ENCODE measurements at regions not wholly inside any gene's neighbourhood (a gene's known extent, or its start where the extent isn't known, plus 50 kb on each side); places are given as distances from the start of the nearest gene placed in this dataset.
"Not testable (repeated sequence)": the region's sequence is repeated elsewhere in the genome, so short reads cannot be mapped to it uniquely, and the experiment has no call there.

DNA sequence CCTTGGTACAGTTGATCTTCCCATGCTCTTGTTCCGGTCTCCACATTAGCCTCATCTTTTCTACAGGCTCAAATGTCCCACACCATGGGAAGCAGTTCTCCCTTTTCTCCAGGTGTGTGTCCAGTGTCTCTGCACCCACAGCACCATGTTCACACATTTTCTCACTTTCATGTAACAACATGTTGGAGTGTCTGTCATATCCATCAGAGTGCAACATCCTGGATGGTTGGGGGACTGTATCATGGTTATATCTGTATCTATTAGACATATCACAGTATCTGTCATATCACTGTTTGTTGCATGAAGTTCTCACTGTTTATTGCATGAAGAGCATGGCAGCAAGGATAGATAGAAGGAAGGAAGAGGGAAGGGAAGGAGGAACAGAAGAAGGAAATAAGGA lies 635.6 kb downstream of the EPM2A start:
- Histone ChIP-seq H3K36me3 (ENCODE audit: control insufficient read depth in 2 of 2, insufficient read depth in 2 of 2, low read length in 1 of 2) (no peaks in the 10 kb centered on the region), H3K9me3 (ENCODE audit: control insufficient read depth in 2 of 2, insufficient read depth in 1 of 2, low read length in 1 of 2) (peaks cover 0 to 3% of the 10 kb centered on the region in 2 donors), H3K4me3 (ENCODE audit: low read length in 2 of 2) (no peak overlapping the region), H3K27me3 (ENCODE audit: control insufficient read depth in 2 of 2, insufficient read depth in 1 of 2, low read length in 1 of 2) (no peaks in the 10 kb centered on the region), H3K4me1 (ENCODE audit: control insufficient read depth in 2 of 2, insufficient read depth in 2 of 2, low read length in 2 of 2) (no peaks in the 10 kb centered on the region), H3K27ac (ENCODE audit: low read depth in 1 of 2, low read length in 1 of 2) (no peak overlapping the region)
- no peak for DNase-seq (ENCODE audit: low read depth in 6 of 9, low spot score in 9 of 9)
- WGBS = 95% methylated on average over 1 of the region's 1 CpG

- Histone ChIP-seq H3K4me1 (ENCODE audit: control insufficient read depth in 2 of 2, insufficient read depth in 2 of 2, low read length in 2 of 2) (no peaks in the 10 kb centered on the region), H3K27me3 (ENCODE audit: control insufficient read depth in 2 of 2, insufficient read depth in 1 of 2, low read length in 1 of 2) (no peaks in the 10 kb centered on the region), H3K36me3 (ENCODE audit: control insufficient read depth in 2 of 2, insufficient read depth in 2 of 2, low read length in 1 of 2) (no peaks in the 10 kb centered on the region), H3K4me3 (ENCODE audit: low read length in 2 of 2) (no peak overlapping the region), H3K27ac (ENCODE audit: low read depth in 1 of 2, low read length in 1 of 2) (no peak overlapping the region), H3K9me3 (ENCODE audit: control insufficient read depth in 2 of 2, insufficient read depth in 1 of 2, low read length in 1 of 2) (no peaks in the 10 kb centered on the region)
- 91% methylated on average over 1 of the region's 1 CpG for WGBS
- DNase-seq (ENCODE audit: low read depth in 6 of 9, low spot score in 9 of 9) = no peak
These were observed 625.2 kb downstream of the EPM2A start for GRCh38 chr6:145110109-145110508.

- WGBS = 98% methylated on average over 2 of the region's 2 CpGs
- H3K36me3 ChIP-seq (ENCODE audit: control insufficient read depth in 2 of 2, insufficient read depth in 2 of 2, low read length in 1 of 2) = not testable (repeated sequence)
These were observed 623.9 kb downstream of the EPM2A start for GRCh38 chr6:145111407-145111806.

GRCh38 chr6:145112711-145113148 lies 622.6 kb downstream of the EPM2A start:
- Histone ChIP-seq H3K36me3 (ENCODE audit: control insufficient read depth in 2 of 2, insufficient read depth in 2 of 2, low read length in 1 of 2) (no peaks in the 10 kb centered on the region), H3K4me3 (ENCODE audit: low read length in 2 of 2) (no peak overlapping the region), H3K27ac (ENCODE audit: low read depth in 1 of 2, low read length in 1 of 2) (no peak overlapping the region), H3K4me1 (ENCODE audit: control insufficient read depth in 2 of 2, insufficient read depth in 2 of 2, low read length in 2 of 2) (no peaks in the 10 kb centered on the region), H3K27me3 (ENCODE audit: control insufficient read depth in 2 of 2, insufficient read depth in 1 of 2, low read length in 1 of 2) (no peaks in the 10 kb centered on the region), H3K9me3 (ENCODE audit: control insufficient read depth in 2 of 2, insufficient read depth in 1 of 2, low read length in 1 of 2) (no peaks in the 10 kb centered on the region)
- WGBS = 93% methylated on average over 7 of the region's 7 CpGs
- no peak for DNase-seq (ENCODE audit: low read depth in 6 of 9, low spot score in 9 of 9)

More at GRCh38 chr6:145111407-145111806, 623.9 kb downstream of the EPM2A start:
- not testable (repeated sequence) for DNase-seq (ENCODE audit: low read depth in 6 of 9, low spot score in 9 of 9); H3K27ac ChIP-seq (ENCODE audit: low read depth in 1 of 2, low read length in 1 of 2); H3K9me3 ChIP-seq (ENCODE audit: control insufficient read depth in 2 of 2, insufficient read depth in 1 of 2, low read length in 1 of 2); H3K4me1 ChIP-seq (ENCODE audit: control insufficient read depth in 2 of 2, insufficient read depth in 2 of 2, low read length in 2 of 2); H3K27me3 ChIP-seq (ENCODE audit: control insufficient read depth in 2 of 2, insufficient read depth in 1 of 2, low read length in 1 of 2); H3K4me3 ChIP-seq (ENCODE audit: low read length in 2 of 2)

DNA sequence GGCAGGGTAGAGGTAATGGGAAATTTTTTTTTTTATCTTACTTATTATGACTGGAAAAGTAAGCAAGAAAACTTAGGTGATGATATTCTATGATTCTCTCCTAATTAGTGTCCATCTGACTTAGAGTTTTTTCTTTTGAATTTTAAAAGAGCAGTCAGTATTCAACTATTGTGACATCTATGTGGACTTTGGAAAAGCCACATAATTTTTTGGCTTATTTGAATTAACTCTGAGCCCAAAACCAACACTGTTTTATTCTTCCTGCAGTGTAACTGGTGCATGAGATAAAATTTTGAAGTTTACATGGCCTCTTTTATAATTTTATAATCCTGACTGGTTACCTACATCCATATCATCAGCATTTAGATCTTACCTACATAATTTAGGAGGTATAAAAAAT lies 619.7 kb downstream of the EPM2A start:
- Histone ChIP-seq H3K4me3 (ENCODE audit: low read length in 2 of 2) (no peak overlapping the region), H3K36me3 (ENCODE audit: control insufficient read depth in 2 of 2, insufficient read depth in 2 of 2, low read length in 1 of 2) (no peaks in the 10 kb centered on the region), H3K27me3 (ENCODE audit: control insufficient read depth in 2 of 2, insufficient read depth in 1 of 2, low read length in 1 of 2) (no peaks in the 10 kb centered on the region), H3K4me1 (ENCODE audit: control insufficient read depth in 2 of 2, insufficient read depth in 2 of 2, low read length in 2 of 2) (no peaks in the 10 kb centered on the region), H3K9me3 (ENCODE audit: control insufficient read depth in 2 of 2, insufficient read depth in 1 of 2, low read length in 1 of 2) (no peaks in the 10 kb centered on the region), H3K27ac (ENCODE audit: low read depth in 1 of 2, low read length in 1 of 2) (no peak overlapping the region)
- DNase-seq (ENCODE audit: low read depth in 6 of 9, low spot score in 9 of 9) = no peak

- Histone ChIP-seq H3K36me3 (ENCODE audit: control insufficient read depth in 2 of 2, insufficient read depth in 2 of 2, low read length in 1 of 2) (no peaks in the 10 kb centered on the region), H3K4me1 (ENCODE audit: control insufficient read depth in 2 of 2, insufficient read depth in 2 of 2, low read length in 2 of 2) (no peaks in the 10 kb centered on the region), H3K4me3 (ENCODE audit: low read length in 2 of 2) (no peak overlapping the region), H3K27ac (ENCODE audit: low read depth in 1 of 2, low read length in 1 of 2) (no peak overlapping the region), H3K27me3 (ENCODE audit: control insufficient read depth in 2 of 2, insufficient read depth in 1 of 2, low read length in 1 of 2) (no peaks in the 10 kb centered on the region), H3K9me3 (ENCODE audit: control insufficient read depth in 2 of 2, insufficient read depth in 1 of 2, low read length in 1 of 2) (no peaks in the 10 kb centered on the region)
- 94% methylated on average over 8 of the region's 8 CpGs for WGBS
- no peak for DNase-seq (ENCODE audit: low read depth in 6 of 9, low spot score in 9 of 9)
These were observed 618.6 kb downstream of the EPM2A start for GRCh38 chr6:145116591-145117178.

DNA sequence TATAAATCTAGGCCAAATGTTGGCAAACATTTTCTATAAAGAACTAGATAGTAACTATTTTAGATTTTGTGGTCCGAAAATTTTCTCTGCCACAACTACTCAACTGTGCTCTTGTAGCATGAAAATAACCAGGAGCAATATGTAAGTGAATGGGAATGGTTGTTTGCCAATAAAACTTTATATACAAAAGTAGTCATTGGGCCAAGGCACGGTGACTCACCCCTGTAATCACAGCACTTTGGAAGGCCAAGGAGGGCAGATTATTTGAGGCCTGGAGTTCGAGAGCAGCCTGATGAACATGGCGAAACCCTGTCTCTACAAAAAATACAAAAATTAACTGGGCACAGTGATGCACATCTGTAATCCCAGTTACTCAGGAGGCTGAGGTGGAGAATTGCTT lies 617.1 kb downstream of the EPM2A start:
- H3K27ac ChIP-seq (ENCODE audit: low read depth in 1 of 2, low read length in 1 of 2) = no peak overlapping the region
- WGBS = 95% methylated on average over 4 of the region's 4 CpGs
- H3K4me1 ChIP-seq (ENCODE audit: control insufficient read depth in 2 of 2, insufficient read depth in 2 of 2, low read length in 2 of 2) = no peaks in the 10 kb centered on the region
- no peak overlapping the region for H3K4me3 ChIP-seq (ENCODE audit: low read length in 2 of 2)
- H3K9me3 ChIP-seq (ENCODE audit: control insufficient read depth in 2 of 2, insufficient read depth in 1 of 2, low read length in 1 of 2) = no peaks in the 10 kb centered on the region
- H3K36me3 ChIP-seq (ENCODE audit: control insufficient read depth in 2 of 2, insufficient read depth in 2 of 2, low read length in 1 of 2) = no peaks in the 10 kb centered on the region
- no peaks in the 10 kb centered on the region for H3K27me3 ChIP-seq (ENCODE audit: control insufficient read depth in 2 of 2, insufficient read depth in 1 of 2, low read length in 1 of 2)
- no peak for DNase-seq (ENCODE audit: low read depth in 6 of 9, low spot score in 9 of 9)

DNA sequence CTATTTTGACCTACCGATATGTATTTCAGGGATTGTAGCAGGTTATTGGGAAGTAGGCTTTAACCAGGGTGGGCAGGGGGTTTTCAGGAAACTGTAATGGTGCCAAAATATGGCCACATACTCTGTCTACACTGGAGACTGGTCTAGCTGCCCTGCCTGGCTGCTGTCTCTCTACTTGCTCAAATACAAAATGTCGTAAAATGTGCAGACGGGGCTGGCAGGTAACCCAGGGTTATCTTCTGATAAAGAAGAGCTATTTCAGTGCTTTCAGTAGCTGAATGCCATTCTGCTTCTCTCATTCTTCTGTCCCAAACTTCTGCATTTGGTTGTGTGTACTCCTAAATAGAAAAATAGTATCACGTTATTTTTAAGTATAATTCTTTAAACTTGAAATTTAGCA lies 616.2 kb downstream of the EPM2A start:
- 99% methylated on average over 4 of the region's 4 CpGs for WGBS
- H3K4me1 ChIP-seq (ENCODE audit: control insufficient read depth in 2 of 2, insufficient read depth in 2 of 2, low read length in 2 of 2) = no peaks in the 10 kb centered on the region
- no peak overlapping the region for H3K4me3 ChIP-seq (ENCODE audit: low read length in 2 of 2)
- H3K27me3 ChIP-seq (ENCODE audit: control insufficient read depth in 2 of 2, insufficient read depth in 1 of 2, low read length in 1 of 2) = no peaks in the 10 kb centered on the region
- no peak for DNase-seq (ENCODE audit: low read depth in 6 of 9, low spot score in 9 of 9)
- no peaks in the 10 kb centered on the region for H3K9me3 ChIP-seq (ENCODE audit: control insufficient read depth in 2 of 2, insufficient read depth in 1 of 2, low read length in 1 of 2)
- no peak overlapping the region for H3K27ac ChIP-seq (ENCODE audit: low read depth in 1 of 2, low read length in 1 of 2)
- no peaks in the 10 kb centered on the region for H3K36me3 ChIP-seq (ENCODE audit: control insufficient read depth in 2 of 2, insufficient read depth in 2 of 2, low read length in 1 of 2)

- no peak overlapping the region for H3K4me3 ChIP-seq (ENCODE audit: low read length in 2 of 2)
- DNase-seq (ENCODE audit: low read depth in 6 of 9, low spot score in 9 of 9) = no peak
- H3K27me3 ChIP-seq (ENCODE audit: control insufficient read depth in 2 of 2, insufficient read depth in 1 of 2, low read length in 1 of 2) = no peaks in the 10 kb centered on the region
- H3K9me3 ChIP-seq (ENCODE audit: control insufficient read depth in 2 of 2, insufficient read depth in 1 of 2, low read length in 1 of 2) = no peaks in the 10 kb centered on the region
- H3K4me1 ChIP-seq (ENCODE audit: control insufficient read depth in 2 of 2, insufficient read depth in 2 of 2, low read length in 2 of 2) = no peaks in the 10 kb centered on the region
- no peak overlapping the region for H3K27ac ChIP-seq (ENCODE audit: low read depth in 1 of 2, low read length in 1 of 2)
- 98% methylated on average over 2 of the region's 2 CpGs for WGBS
- no peaks in the 10 kb centered on the region for H3K36me3 ChIP-seq (ENCODE audit: control insufficient read depth in 2 of 2, insufficient read depth in 2 of 2, low read length in 1 of 2)
These were observed 602.6 kb downstream of the EPM2A start for GRCh38 chr6:145132709-145133108.

- Histone ChIP-seq H3K36me3 (ENCODE audit: control insufficient read depth in 2 of 2, insufficient read depth in 2 of 2, low read length in 1 of 2) (no peaks in the 10 kb centered on the region), H3K27me3 (ENCODE audit: control insufficient read depth in 2 of 2, insufficient read depth in 1 of 2, low read length in 1 of 2) (no peaks in the 10 kb centered on the region), H3K9me3 (ENCODE audit: control insufficient read depth in 2 of 2, insufficient read depth in 1 of 2, low read length in 1 of 2) (no peaks in the 10 kb centered on the region), H3K4me1 (ENCODE audit: control insufficient read depth in 2 of 2, insufficient read depth in 2 of 2, low read length in 2 of 2) (no peaks in the 10 kb centered on the region), H3K27ac (ENCODE audit: low read depth in 1 of 2, low read length in 1 of 2) (no peak overlapping the region), H3K4me3 (ENCODE audit: low read length in 2 of 2) (no peak overlapping the region)
- WGBS = 93% methylated on average over 6 of the region's 6 CpGs
- no peak for DNase-seq (ENCODE audit: low read depth in 6 of 9, low spot score in 9 of 9)
These were observed 599.6 kb downstream of the EPM2A start for GRCh38 chr6:145135702-145136101.
